Natural killer cell (primary cell): ENCODE measurements at regions not wholly inside any gene's neighbourhood (a gene's known extent, or its start where the extent isn't known, plus 50 kb on each side); places are given as distances from the start of the nearest gene placed in this dataset.

Experiments
- ATAC-seq, 3 donors: fragments of 150-1000 bp in 2 of 3; fragments of 200-7000 bp in 1 of 3; cut with Tn5 transposase; 1 replicate in 1 of 3; 2 replicates in 2 of 3; pipeline ENCODE4 v1.10.0; 2021; ENCODE audit warnings: mild to moderate bottlenecking in 2 of 3, moderate library complexity in 2 of 3
- DNase-seq, 2 donors: peaks; one replicate each; pipeline versions ENCODE4 v3.0.0 to v3.0.0-alpha.2; 2013 to 2021; ENCODE audit warnings: mixed read lengths in 1 of 2
- H3K27ac ChIP-seq: one replicate; pipeline ENCODE4 v1.5.1; 2013; ENCODE audit warnings: mild to moderate bottlenecking, low read length
- H3K27me3 ChIP-seq: one replicate; pipeline ENCODE4 v1.6.1; 2013; ENCODE audit warnings: low read length; ENCODE audit not compliant: control insufficient read depth, insufficient read depth
- H3K36me3 ChIP-seq: one replicate; pipeline ENCODE4 v1.6.1; 2013; ENCODE audit warnings: low read length; ENCODE audit not compliant: control insufficient read depth, insufficient read depth
- H3K4me1 ChIP-seq: one replicate; pipeline ENCODE4 v1.6.1; 2013; ENCODE audit warnings: low read length; ENCODE audit not compliant: control insufficient read depth, insufficient read depth
- H3K4me3 ChIP-seq: one replicate; pipeline ENCODE4 v1.5.1; 2013; ENCODE audit warnings: low read length
- H3K9me3 ChIP-seq: one replicate; pipeline ENCODE4 v1.6.1; 2013; ENCODE audit warnings: low read length; ENCODE audit not compliant: control insufficient read depth, insufficient read depth
- H3K27ac Mint-ChIP-seq, 2 donors: one replicate each; pipeline ENCODE4 v1.8.0; 2022; ENCODE audit warnings: mild to moderate bottlenecking in 2 of 2, mixed read lengths in 2 of 2, moderate library complexity in 1 of 2
- H3K27me3 Mint-ChIP-seq, 2 donors: one replicate each; pipeline ENCODE4 v1.8.0; 2022; ENCODE audit warnings: low read depth in 2 of 2, mixed read lengths in 2 of 2
- H3K36me3 Mint-ChIP-seq: one replicate; pipeline ENCODE4 v1.8.0; 2022; ENCODE audit warnings: mixed read lengths
- H3K4me1 Mint-ChIP-seq, 2 donors: one replicate each; pipeline ENCODE4 v1.8.0; 2022; ENCODE audit warnings: mixed read lengths in 2 of 2
- H3K4me3 Mint-ChIP-seq: one replicate; pipeline ENCODE4 v1.8.0; 2022; ENCODE audit warnings: mild to moderate bottlenecking, moderate library complexity, mixed read lengths
- H3K9me3 Mint-ChIP-seq, 2 donors: one replicate each; pipeline ENCODE4 v1.8.0; 2022; ENCODE audit warnings: mixed read lengths in 2 of 2
- WGBS: methylation state at CpG from one replicate; pipeline ENCODE4 v1.1.7; 2013; ENCODE audit warnings: missing lambda C conversion rate; ENCODE audit not compliant: insufficient coverage; 5-methylcytosine and 5-hydroxymethylcytosine counted together
- intact Hi-C: fragments of 100-400 bp; cut with micrococcal nuclease; formaldehyde crosslinking; loops from one replicate; pipeline ENCODE4 v1.14.2; 2022
- TF ChIP-seq, protein P1 (sequence below): fragments of 200-600 bp; IDR thresholded peaks from one replicate; pipeline ENCODE4 v1.8.0; 2022; ENCODE audit warnings: antibody characterized with exemption

DNA sequence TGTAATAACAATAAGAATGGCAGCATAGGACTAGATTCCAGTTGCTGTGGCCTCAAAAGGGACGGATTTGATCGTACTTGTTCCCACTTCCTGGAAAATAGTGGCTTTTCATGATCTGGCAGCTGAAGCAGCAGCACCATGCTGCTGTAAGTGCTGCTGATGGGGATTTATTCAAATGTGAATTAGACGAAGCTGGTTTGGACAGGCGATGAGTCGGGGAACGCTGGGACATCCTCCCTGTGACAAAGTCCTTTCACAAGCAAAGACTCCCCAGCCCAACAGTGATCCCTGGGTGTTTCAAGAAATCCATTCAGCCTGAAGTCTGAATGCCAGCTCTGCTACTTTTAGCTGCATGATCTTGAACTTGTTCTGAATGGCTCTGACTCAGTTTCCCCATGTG, 88.6 kb upstream of the XYLT1 start:
- TF ChIP-seq, protein P1, sequence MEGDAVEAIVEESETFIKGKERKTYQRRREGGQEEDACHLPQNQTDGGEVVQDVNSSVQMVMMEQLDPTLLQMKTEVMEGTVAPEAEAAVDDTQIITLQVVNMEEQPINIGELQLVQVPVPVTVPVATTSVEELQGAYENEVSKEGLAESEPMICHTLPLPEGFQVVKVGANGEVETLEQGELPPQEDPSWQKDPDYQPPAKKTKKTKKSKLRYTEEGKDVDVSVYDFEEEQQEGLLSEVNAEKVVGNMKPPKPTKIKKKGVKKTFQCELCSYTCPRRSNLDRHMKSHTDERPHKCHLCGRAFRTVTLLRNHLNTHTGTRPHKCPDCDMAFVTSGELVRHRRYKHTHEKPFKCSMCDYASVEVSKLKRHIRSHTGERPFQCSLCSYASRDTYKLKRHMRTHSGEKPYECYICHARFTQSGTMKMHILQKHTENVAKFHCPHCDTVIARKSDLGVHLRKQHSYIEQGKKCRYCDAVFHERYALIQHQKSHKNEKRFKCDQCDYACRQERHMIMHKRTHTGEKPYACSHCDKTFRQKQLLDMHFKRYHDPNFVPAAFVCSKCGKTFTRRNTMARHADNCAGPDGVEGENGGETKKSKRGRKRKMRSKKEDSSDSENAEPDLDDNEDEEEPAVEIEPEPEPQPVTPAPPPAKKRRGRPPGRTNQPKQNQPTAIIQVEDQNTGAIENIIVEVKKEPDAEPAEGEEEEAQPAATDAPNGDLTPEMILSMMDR: no peak
- no peaks in the 10 kb centered on the region for H3K36me3 Mint-ChIP-seq
- ATAC-seq: no peak
- no peaks in the 10 kb centered on the region for H3K36me3 ChIP-seq
- H3K27me3 Mint-ChIP-seq: peaks cover 14 to 37% of the 10 kb centered on the region in 2 donors
- no peaks in the 10 kb centered on the region for H3K27me3 ChIP-seq
- DNase-seq: no peak
- no peak overlapping the region for H3K4me3 ChIP-seq
- no peak overlapping the region for H3K4me3 Mint-ChIP-seq
- H3K27ac Mint-ChIP-seq: no peak overlapping the region
- no peaks in the 10 kb centered on the region for H3K4me1 ChIP-seq
- intact Hi-C loops: no loop called here
- no peaks in the 10 kb centered on the region for H3K9me3 ChIP-seq
- H3K27ac ChIP-seq: no peak overlapping the region
- no peaks in the 10 kb centered on the region for H3K4me1 Mint-ChIP-seq
- WGBS: 87% methylated on average over 6 of the region's 6 CpGs
- H3K9me3 Mint-ChIP-seq: no peaks in the 10 kb centered on the region

DNA sequence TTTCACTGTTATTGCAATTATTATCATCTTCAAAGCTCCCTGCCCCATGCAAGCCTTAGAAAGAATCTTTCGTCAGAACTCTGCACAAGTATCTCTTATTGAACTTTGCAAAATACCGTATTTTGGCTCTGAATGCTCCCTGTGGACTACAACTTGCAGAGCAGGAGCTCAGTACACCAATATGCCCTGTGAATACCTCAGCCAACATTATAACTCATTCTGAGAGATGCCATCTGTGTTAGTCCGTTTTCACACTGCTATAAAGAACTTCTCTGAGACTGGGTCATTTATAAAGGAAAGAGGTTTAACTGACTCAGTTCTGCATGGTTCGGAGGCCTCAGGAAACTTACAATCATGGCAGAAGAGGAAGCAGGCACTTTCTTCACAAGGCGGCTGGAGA, 87.2 kb upstream of the XYLT1 start:
- no peak overlapping the region for H3K4me3 Mint-ChIP-seq
- TF ChIP-seq, protein P1: no peak
- intact Hi-C loops: no loop called here

DNA sequence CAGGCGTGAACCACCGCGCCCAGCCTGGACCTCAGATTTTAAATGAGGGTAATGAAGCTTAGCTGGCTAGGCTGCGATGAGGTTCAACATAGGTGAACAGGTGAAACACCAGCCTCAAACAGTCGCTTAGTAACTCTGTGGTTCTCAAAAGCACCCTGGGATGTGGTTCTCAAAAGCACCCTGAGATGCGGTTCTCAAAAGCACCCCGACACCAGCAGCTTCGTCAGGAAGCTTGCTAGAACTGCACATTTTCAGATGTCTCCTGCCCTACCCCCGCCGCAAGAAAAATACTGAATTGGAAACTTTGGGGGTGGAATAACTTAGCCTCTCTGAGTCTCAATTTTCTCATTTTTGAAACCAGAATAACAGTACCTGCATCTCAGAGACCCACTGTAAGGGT, 86.7 kb upstream of the XYLT1 start:
- H3K27me3 Mint-ChIP-seq: peaks cover 17 to 31% of the 10 kb centered on the region in 2 donors
- DNase-seq (peak in 1 of 2 donors; percentile 27), ATAC-seq (no peak)
- WGBS: 94% methylated on average over 10 of the region's 10 CpGs
- no peaks in the 10 kb centered on the region for H3K4me1 Mint-ChIP-seq
- no peak overlapping the region for H3K27ac ChIP-seq
- H3K4me3 Mint-ChIP-seq: no peak overlapping the region
- H3K4me3 ChIP-seq: no peak overlapping the region
- no peaks in the 10 kb centered on the region for H3K36me3 ChIP-seq
- H3K27me3 ChIP-seq: no peaks in the 10 kb centered on the region
- no peaks in the 10 kb centered on the region for H3K36me3 Mint-ChIP-seq
- TF ChIP-seq, protein P1: no peak
- no peaks in the 10 kb centered on the region for H3K9me3 Mint-ChIP-seq
- H3K27ac Mint-ChIP-seq: no peak overlapping the region
- intact Hi-C loops: no loop called here
- H3K4me1 ChIP-seq: no peaks in the 10 kb centered on the region
- H3K9me3 ChIP-seq: no peaks in the 10 kb centered on the region

More for the DNA sequence above, 87.2 kb upstream of the XYLT1 start:
- WGBS: 74% methylated on average over 3 of the region's 5 CpGs
- no peaks in the 10 kb centered on the region for H3K9me3 ChIP-seq
- H3K27ac ChIP-seq: no peak overlapping the region
- H3K27ac Mint-ChIP-seq: no peak overlapping the region
- H3K36me3 Mint-ChIP-seq: no peaks in the 10 kb centered on the region
- H3K4me3 ChIP-seq: no peak overlapping the region
- H3K27me3 ChIP-seq: no peaks in the 10 kb centered on the region
- no peaks in the 10 kb centered on the region for H3K4me1 Mint-ChIP-seq
- H3K4me1 ChIP-seq: no peaks in the 10 kb centered on the region
- H3K36me3 ChIP-seq: no peaks in the 10 kb centered on the region
- H3K9me3 Mint-ChIP-seq: no peaks in the 10 kb centered on the region
- peaks cover 17 to 36% of the 10 kb centered on the region in 2 donors for H3K27me3 Mint-ChIP-seq
- ATAC-seq: no peak
- no peak for DNase-seq

DNA sequence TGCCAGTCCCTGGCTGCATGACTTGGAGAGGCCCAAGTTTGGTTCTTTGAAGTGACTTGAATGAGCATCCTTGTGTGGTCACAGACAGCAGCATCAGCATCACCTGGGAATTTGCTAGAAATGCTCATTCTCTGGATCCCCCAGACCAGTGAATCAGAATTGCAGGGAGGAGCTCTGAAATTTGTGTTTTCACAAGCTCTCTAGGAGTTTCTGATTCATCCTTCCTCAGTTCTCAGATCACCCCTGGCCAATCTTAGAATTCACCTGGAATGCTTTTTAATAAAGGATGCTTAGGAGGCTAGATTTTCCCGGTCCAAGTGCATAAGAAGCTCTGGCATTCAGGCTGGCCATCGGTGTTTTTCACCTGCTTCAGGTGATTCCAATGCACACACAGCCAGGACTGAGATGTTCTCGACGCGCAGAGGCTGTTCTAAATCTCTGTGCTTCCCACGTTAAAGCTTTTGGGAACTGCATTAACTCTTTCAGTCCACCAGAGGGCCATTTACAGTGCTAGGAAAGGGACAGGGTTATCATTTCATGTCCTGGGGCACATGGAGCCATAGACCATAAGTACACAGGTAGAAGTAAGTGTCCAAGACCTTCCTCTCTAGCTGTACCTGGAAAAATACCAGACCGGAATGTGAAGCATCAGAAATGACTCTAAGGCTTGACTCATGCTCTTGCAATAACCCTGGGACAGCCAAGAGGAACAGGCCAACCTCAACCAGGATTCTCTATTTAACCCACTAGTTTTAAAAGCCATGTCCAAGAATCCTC, 85.7 kb upstream of the XYLT1 start:
- H3K4me3 ChIP-seq: no peak overlapping the region
- H3K27ac ChIP-seq: no peak overlapping the region
- peak in 1 of 2 donors; percentile 11 for DNase-seq
- TF ChIP-seq, protein P1: peak; percentile 14
- H3K36me3 Mint-ChIP-seq: no peaks in the 10 kb centered on the region
- no peaks in the 10 kb centered on the region for H3K4me1 ChIP-seq
- intact Hi-C loops: no loop called here
- no peak for ATAC-seq
- H3K9me3 ChIP-seq: no peaks in the 10 kb centered on the region
- peaks cover 17 to 21% of the 10 kb centered on the region in 2 donors for H3K27me3 Mint-ChIP-seq
- H3K9me3 Mint-ChIP-seq: no peaks in the 10 kb centered on the region
- WGBS: 46% methylated on average over 7 of the region's 7 CpGs
- H3K27ac Mint-ChIP-seq: no peak overlapping the region
- no peaks in the 10 kb centered on the region for H3K4me1 Mint-ChIP-seq
- no peaks in the 10 kb centered on the region for H3K27me3 ChIP-seq
- no peak overlapping the region for H3K4me3 Mint-ChIP-seq
- no peaks in the 10 kb centered on the region for H3K36me3 ChIP-seq
